ENCODE measurements at regions not wholly inside any gene's neighbourhood (a gene's known extent, or its start where the extent isn't known, plus 50 kb on each side); places are given as distances from the start of the nearest gene placed in this dataset.
A peak's percentile ranks its signal among the peaks of the same experiment; 100 is the strongest.

DNA sequence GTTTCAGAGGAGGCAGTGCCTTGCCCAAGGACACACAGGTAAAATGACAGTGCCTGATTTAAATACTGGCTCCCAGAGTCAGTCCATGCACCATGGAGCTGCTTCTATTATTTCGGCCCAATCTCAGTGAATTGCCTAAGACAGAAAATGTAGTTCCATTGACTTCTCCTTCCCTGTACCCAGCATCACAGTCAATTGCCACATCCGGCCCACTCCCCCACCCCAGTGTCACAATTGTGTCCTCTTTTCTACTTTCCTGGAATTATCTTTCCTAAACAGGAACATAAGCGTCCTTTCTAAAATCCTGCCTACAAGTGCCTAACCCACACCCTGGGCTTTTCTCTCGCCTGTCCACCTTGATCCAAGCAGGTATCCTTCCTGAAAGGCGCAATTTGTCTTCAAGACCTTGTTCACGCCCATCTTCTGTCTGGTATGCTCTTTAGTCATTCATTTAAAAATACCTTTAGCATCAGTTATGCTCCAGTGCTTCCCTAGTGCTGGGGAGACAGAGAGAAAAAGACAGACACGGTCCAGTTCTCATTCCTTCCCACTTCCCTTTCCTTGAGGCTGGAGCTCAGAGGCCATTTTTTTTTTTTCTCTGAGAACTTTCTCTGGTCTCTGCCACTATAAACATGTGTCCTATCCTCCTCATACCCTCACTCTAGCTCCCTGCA lies 411.4 kb downstream of the LIG4 start:
- H3K27ac Mint-ChIP-seq, result peak overlapping the region; percentile 3 to 71 (median 10); a peak in 4 of 7 replicates
- no peak overlapping the region for H3T11ph ChIP-seq (ENCODE audit: low read length)
- no CpG with 5 or more reads among the region's 7 CpGs for WGBS (ENCODE audit: extremely low coverage, insufficient read length, low lambda C conversion rate)

More for the DNA sequence above, 411.4 kb downstream of the LIG4 start:
- no peak overlapping the region for H2BK20ac ChIP-seq (ENCODE audit: low read depth, low read length, poor library complexity, severe bottlenecking)
- H2AFZ ChIP-seq (ENCODE audit: low read length), result no peak overlapping the region
- H4K5ac ChIP-seq (ENCODE audit: insufficient read length, low read depth, low read length), result no peak overlapping the region
- H3K56ac ChIP-seq (ENCODE audit: insufficient read length, low read depth, low read length), result no peak overlapping the region
- no peak overlapping the region for H2BK5ac ChIP-seq (ENCODE audit: insufficient read length, low read length)
- no peak overlapping the region for H3K14ac ChIP-seq (ENCODE audit: insufficient read depth, low read length)
- H2BK15ac ChIP-seq (ENCODE audit: low read depth, low read length), result no peak overlapping the region
- Mint-ChIP-seq H3K4me3 (no peak overlapping the region), H3K36me3 (ENCODE audit: insufficient read depth in 1 of 3, low read depth in 3 of 3) (no peaks in the 10 kb centered on the region), H3K9me3 (no peaks in the 10 kb centered on the region), H3K27me3 (ENCODE audit: low read depth) (no peaks in the 10 kb centered on the region), H3K4me1 (peaks cover 7 to 24% of the 10 kb centered on the region in 2 experiments)
- no peak overlapping the region for H3K23ac ChIP-seq (ENCODE audit: insufficient read length, low read depth, low read length)
- no peak for DNase-seq
- H3K27ac ChIP-seq (ENCODE audit: insufficient read length, low read depth, low read length), result no peak overlapping the region
- no peak overlapping the region for H4K8ac ChIP-seq (replicated peaks; ENCODE audit: insufficient read length, low read depth, low read length)
- H2BK12ac ChIP-seq (ENCODE audit: insufficient read length, low read depth, low read length), result no peak overlapping the region
- TF ChIP-seq, protein P1, sequence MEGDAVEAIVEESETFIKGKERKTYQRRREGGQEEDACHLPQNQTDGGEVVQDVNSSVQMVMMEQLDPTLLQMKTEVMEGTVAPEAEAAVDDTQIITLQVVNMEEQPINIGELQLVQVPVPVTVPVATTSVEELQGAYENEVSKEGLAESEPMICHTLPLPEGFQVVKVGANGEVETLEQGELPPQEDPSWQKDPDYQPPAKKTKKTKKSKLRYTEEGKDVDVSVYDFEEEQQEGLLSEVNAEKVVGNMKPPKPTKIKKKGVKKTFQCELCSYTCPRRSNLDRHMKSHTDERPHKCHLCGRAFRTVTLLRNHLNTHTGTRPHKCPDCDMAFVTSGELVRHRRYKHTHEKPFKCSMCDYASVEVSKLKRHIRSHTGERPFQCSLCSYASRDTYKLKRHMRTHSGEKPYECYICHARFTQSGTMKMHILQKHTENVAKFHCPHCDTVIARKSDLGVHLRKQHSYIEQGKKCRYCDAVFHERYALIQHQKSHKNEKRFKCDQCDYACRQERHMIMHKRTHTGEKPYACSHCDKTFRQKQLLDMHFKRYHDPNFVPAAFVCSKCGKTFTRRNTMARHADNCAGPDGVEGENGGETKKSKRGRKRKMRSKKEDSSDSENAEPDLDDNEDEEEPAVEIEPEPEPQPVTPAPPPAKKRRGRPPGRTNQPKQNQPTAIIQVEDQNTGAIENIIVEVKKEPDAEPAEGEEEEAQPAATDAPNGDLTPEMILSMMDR (conservative IDR thresholded peaks at IDR 0.05), result no peak
- H3K4me1 ChIP-seq (ENCODE audit: insufficient read depth, low read length), result no peaks in the 10 kb centered on the region
- no peaks in the 10 kb centered on the region for H3K23me2 ChIP-seq (ENCODE audit: insufficient read length, low read depth, low read length, poor library complexity, severe bottlenecking)
- H3K9ac ChIP-seq (ENCODE audit: extremely low read depth, insufficient read length, low read length), result no peak overlapping the region
- no peaks in the 10 kb centered on the region for H3K79me2 ChIP-seq (ENCODE audit: insufficient read depth, low read length)
- no peaks in the 10 kb centered on the region for H3K9me3 ChIP-seq (ENCODE audit: control insufficient read depth, low read depth, low read length)
- H2BK120ac ChIP-seq (ENCODE audit: low read depth, low read length, poor library complexity, severe bottlenecking), result no peak overlapping the region
- no peaks in the 10 kb centered on the region for H3K27me3 ChIP-seq (ENCODE audit: insufficient read depth, low read length)
- no peaks in the 10 kb centered on the region for H3K79me1 ChIP-seq (ENCODE audit: insufficient read depth, low read depth, low read length, poor library complexity, severe bottlenecking)
- no peak overlapping the region for H3K18ac ChIP-seq (ENCODE audit: insufficient read length, low read depth, low read length)
- H3K4ac ChIP-seq (ENCODE audit: low read depth, low read length), result no peak overlapping the region
- no peaks in the 10 kb centered on the region for H4K20me1 ChIP-seq (ENCODE audit: control insufficient read depth, insufficient read depth, insufficient read length)
- H4K91ac ChIP-seq (ENCODE audit: insufficient read length, low read depth, low read length), result no peak overlapping the region
- no peak overlapping the region for H3K4me2 ChIP-seq (ENCODE audit: insufficient read depth, insufficient read length, low read length)
- no peak overlapping the region for H2AK5ac ChIP-seq (ENCODE audit: insufficient read length, low read length)

All from H9 (cell line).